HT-29 (cell line): ENCODE measurements at regions not wholly inside any gene's neighbourhood (a gene's known extent, or its start where the extent isn't known, plus 50 kb on each side); places are given as distances from the start of the nearest gene placed in this dataset.

ENCODE experiments used
- DNase-seq: peaks from one replicate; pipeline ENCODE4 v3.0.0-alpha.2; 2015; ENCODE audit warnings: low spot score

DNA sequence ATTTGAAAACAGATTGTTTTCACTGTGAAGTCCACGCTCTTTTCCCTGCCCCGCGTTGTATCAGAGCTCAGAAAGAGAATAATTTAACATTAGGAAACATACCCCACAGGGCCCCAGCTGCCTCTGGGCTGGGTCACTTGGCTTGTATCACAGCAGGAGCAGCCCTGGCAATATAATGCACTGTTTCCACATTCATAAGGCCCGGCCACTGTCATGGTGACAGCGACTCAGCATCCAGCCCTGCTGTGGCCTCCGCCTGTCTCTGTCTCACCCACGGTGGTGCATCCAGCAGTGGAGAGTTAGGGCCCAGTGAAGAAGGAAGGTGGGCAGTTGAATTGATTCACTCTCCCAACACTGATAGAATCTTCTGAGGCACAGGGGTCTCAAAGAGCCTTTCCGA, 188.9 kb downstream of the NSG2 start:
- no peak for DNase-seq

DNA sequence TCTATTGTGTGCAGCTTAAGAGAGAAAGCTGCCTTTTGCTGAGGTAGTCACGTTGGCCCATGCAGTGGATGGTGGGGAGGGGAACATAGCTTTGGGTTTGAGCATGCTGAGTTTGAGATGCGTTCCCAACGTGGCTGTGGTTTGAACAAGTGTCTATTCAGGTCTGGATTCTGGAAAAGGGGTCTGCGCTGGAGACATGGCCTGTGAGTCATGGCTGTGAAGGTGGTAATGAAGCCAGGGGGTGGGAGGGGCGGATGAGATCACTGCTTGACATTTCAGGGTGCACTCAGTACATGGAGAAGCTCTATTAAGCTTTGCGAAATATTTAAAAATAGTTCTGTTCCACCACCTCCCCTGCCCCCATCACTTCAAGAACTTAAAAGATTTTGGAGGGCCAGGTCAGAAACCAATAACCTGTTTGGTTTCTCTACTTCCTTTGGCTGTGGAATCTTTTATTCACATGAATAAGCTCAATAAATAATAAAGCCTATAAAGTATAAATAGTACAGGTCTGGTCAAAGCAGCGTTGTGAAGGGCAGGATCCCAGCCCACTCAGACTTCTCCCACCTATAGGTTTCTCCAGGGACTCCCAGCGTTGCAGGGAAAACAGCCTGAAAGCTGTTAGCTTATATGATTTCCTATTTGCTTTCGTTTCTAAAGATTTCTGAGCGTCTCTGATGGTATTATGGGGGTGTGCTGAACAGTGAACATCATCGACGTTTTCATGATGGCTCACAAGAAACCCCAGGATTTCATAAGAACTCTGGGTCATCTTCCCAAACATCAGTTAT, 189.9 kb downstream of the NSG2 start:
- no peak for DNase-seq

GRCh38 chr5:174236070-174236469, 190.6 kb downstream of the NSG2 start:
- no peak for DNase-seq

GRCh38 chr5:174239718-174240117, 194.2 kb downstream of the NSG2 start:
- no peak for DNase-seq

- DNase-seq, result no peak
These were observed 197.1 kb downstream of the NSG2 start for GRCh38 chr5:174242573-174242972.

- DNase-seq, result no peak
These were observed 198.4 kb downstream of the NSG2 start for GRCh38 chr5:174243904-174244303.

DNA sequence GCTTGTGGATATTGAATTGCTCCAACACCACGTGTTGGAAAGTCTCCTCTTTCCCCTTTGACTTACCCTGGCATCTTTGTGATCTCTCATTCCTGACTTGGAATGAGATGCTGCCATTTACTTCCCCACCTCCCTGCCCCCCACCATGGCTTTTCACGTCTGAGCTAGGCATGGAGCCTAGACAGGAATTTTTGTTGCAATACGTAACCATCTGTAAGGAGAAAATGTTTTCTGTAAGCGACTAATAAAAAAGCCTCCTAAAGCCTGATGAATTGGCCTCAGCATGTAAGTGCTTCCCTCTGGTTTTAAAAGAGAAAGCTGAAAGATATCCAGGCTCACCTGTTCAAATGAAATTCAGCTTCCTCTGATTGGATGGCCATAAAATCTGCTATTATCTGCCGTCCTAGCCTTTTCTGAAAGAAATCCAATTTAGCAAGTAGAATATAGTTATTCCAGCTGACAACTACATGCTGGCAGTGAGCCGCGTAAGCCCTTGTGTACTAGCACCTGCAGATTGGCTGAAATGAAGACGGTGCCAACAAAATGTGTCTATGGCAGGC, 200.1 kb downstream of the NSG2 start:
- DNase-seq, result no peak

- DNase-seq, result no peak
These were observed 201.2 kb downstream of the NSG2 start for GRCh38 chr5:174246743-174247142.

DNA sequence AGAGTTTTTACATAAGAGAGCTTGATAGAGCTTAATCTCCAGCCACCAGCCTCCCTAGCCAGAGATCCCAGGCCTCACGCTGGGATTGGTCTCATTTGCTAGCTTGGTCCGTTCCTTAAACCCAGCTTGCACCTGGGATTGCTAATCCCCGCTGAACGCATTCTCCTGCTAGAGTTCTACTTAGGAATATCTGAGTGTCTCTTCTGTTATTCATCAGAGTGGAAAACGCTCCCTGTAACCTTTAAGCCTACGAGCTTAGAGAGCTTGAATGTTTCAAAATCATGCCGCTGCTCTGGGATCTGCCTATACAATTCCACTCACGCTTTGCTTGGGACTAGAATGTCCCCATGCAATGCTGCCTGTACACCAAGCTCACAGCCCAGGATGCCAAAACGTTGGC, 201.8 kb downstream of the NSG2 start:
- DNase-seq, result no peak

DNA sequence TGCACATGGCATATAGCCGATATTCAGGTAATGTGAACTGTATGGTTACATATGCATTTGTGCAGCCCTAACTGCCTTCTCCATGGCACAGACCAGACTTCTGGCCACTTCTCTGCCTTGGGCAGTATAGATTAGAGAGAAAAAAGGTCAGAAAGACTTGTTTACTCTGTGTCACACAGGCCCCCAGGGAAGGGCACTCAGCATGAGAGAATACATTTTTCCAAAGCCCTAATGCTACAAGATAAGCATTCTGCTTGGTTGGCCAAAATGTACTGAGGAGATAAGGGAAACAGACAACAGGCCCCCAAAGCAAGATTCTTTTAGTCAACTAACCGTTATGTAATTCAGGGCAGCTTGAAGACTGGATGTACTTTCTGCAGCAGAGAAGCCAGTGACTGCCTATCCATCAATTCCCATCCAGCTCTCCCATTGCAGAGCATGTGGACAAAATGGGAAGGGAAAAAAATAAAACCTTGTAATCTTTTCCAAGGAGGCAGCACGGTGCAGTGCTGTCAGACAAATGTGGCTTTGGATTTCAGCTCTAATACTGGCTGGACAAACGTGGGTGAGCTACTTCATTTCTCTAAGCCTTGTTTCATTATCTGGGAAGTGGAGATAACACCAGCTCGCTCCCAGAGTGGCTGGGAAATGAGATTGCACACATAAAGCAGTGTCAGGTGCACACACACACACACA, 205.9 kb downstream of the NSG2 start:
- no peak for DNase-seq

DNA sequence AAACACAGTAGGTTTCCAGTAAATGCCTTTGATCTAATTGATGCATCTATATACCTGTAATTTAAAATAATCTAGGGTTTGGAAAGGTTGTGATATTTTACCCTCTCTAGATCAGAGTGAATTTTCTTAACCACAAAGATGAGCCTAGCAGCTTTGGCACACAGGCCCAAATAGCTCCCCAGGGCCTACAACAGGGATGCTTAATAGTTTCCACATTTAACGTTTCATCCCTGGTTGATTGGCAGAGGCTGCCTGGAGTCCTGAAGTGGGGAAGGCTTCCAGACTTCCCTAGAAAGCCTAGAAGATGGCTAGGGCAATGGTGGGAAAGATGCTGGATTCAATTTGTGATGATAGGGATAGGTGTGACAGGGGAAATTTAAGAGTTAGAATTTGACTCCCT, 206.6 kb downstream of the NSG2 start:
- DNase-seq, result no peak

- DNase-seq, result no peak
These were observed 214.4 kb downstream of the NSG2 start for GRCh38 chr5:174259696-174260420.

DNA sequence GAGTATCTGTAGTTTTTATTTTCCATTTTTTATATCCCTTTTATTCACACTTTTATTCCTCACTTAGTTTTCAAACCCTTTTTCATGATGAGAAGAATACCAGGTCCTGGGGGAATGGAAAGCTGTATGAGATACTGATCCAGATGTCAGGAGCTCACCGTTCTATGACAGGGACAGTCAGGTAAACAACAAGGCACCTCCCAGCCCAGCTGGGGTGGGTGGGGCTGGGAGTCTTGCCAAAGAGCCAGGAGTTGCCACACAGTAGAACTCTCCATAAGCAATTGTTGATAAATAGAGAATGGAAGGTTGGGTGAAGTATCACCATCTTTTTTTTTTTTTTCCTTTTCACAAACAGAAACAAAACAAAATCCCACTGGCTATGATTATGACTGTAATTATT, 225.8 kb downstream of the NSG2 start:
- peak; percentile 12 for DNase-seq

- DNase-seq, result no peak
These were observed 227.2 kb downstream of the NSG2 start for GRCh38 chr5:174272671-174273070.

DNA sequence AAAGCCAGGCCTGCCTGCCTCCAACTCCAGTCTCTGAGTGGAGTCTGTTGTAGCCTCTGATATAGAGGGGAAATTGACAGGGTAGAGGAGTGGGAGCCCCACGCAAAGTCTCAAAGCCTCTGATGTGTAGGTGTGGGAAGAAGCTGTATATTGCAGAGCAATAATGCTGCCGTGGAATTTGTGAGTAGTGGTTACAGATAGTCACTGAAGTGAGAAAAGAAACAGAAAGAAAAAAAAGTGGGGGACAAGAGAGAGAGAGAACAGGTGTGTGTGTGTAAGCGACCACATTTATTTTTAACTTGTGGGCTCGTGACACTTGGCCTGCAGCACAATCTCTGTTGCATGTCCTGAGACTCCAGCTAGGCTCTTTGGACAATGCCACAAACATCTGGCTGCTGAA, 227.8 kb downstream of the NSG2 start:
- no peak for DNase-seq

DNA sequence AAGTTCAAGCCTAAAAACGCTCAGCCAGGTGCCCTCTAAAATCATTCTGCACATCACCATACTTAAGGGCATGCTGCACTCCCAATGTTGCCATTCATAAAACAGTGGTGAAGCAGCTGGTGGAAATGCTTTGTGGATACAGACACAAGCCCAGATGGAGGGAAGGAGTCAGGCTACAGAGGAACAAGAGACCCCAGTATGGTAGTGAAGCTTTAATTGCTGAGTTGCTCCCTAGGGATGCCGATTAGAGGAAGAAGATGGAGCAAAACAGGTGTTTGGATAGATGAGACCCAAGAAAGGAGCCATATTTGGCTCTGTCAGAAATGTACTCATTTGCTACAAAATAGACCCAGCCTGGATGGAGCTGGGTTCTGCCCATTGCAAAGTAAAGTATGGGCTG, 230.5 kb downstream of the NSG2 start:
- no peak for DNase-seq

GRCh38 chr5:174281089-174281760, 235.7 kb downstream of the NSG2 start:
- no peak for DNase-seq

DNA sequence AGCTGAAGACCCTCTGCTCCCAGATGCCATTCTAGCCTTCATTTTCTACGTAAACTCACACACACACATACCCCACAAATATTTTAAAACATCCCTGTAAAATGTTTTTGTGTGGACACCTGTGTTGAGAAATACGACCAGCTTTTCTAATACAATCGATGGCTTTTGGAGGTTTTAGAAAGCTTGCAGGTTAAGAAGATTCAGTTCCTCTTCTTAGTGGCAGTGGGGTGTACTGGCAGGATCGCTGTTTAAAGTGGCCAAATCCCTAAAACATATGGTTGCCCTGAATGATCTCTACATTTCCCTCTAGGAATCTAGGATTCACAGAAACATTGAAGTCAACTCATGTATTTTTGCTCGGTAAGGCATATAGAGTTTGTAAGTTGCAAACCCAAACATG, 236.3 kb downstream of the NSG2 start:
- no peak for DNase-seq

DNA sequence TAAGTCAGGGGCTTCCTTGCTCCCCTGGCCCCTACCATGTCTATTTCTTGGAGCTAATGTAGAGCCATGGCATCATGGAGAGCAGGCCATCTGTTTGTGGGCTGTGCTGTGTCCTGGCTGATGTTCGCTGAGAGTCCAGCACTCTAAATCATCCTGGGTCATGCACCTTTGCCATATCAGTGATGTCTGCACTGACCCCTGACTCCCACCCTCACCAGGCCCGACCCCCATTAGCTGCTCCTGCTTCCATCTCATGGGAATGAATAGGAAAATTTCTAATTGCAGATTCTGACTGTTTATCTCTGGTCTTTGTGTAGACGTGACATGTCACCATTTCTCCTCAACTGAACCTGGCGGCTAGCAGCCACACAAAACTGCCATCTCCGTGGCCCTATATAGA, 236.9 kb downstream of the NSG2 start:
- DNase-seq, result no peak

- DNase-seq, result no peak
These were observed 237.9 kb downstream of the NSG2 start for GRCh38 chr5:174283211-174284005.

DNA sequence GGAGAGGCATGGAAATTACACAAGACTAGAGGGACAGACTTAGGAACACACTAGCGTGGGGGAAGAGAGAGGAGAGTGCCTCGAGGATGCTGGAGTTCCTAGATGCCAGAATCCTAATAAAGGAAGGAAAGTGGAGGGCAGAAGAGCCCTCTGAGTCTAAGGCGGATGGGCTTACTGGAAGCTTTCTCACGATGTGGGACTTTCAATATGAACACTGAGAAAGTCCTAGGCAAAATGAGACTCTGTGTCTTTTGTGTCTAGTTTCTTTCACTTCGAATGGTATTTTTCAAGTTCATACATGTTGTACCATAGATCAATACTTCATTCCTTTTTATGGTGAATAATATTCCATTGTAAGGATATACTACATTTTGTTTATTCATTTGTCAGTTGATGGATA, 239.4 kb downstream of the NSG2 start:
- DNase-seq, result no peak
